Ishikawa (cell line): ENCODE measurements at regions not wholly inside any gene's neighbourhood (a gene's known extent, or its start where the extent isn't known, plus 50 kb on each side); places are given as distances from the start of the nearest gene placed in this dataset.

Experiments
- TAF1 ChIP-seq: IDR thresholded peaks from 2 replicates; pipeline ENCODE4 v1.6.1; 2012; ENCODE audit warnings: low read depth, mild to moderate bottlenecking
- YY1 ChIP-seq: IDR thresholded peaks from 2 replicates; pipeline ENCODE4 v1.6.1; 2012; ENCODE audit warnings: low read depth

GRCh38 chr5:112597831-112598230, 139.9 kb upstream of the APC start:
- TF ChIP-seq YY1, result no peak
- no peak for TF ChIP-seq TAF1
